Activated CD4-positive, alpha-beta memory T cell treated with anti-CD3 and anti-CD28 coated beads, Interleukin-2, amount 10 ng/mL, durations not matched to agents 7 days and 5 days (primary cell): ENCODE measurements at regions not wholly inside any gene's neighbourhood (a gene's known extent, or its start where the extent isn't known, plus 50 kb on each side); places are given as distances from the start of the nearest gene placed in this dataset.

Experiments used
- CTCF ChIA-PET: fragments of 350-600 bp; sonication (Branson Sonifier 250); formaldehyde crosslinking; loops from one replicate; lab custom pipeline; 2021; ENCODE audit warnings: antibody characterized with exemption, inconsistent platforms; lab: Charles Lee
- POLR2A ChIA-PET: fragments of 350-600 bp; sonication (Branson Sonifier 250); formaldehyde crosslinking; loops from one replicate; lab custom pipeline; 2021; ENCODE audit warnings: antibody characterized with exemption; lab: Charles Lee
- DNase-seq: peaks from one replicate; pipeline ENCODE4 v3.0.0-alpha.2; 2020
- H3K27ac Mint-ChIP-seq: one replicate; pipeline ENCODE4 v1.8.0; 2021; ENCODE audit warnings: mild to moderate bottlenecking, mixed read lengths
- H3K27me3 Mint-ChIP-seq: one replicate; pipeline ENCODE4 v1.8.0; 2021; ENCODE audit warnings: mixed read lengths
- H3K36me3 Mint-ChIP-seq: one replicate; pipeline ENCODE4 v1.8.0; 2021; ENCODE audit warnings: low read depth, mixed read lengths
- H3K4me1 Mint-ChIP-seq: one replicate; pipeline ENCODE4 v1.8.0; 2021; ENCODE audit warnings: mixed read lengths
- H3K4me3 Mint-ChIP-seq: one replicate; pipeline ENCODE4 v1.8.0; 2021; ENCODE audit warnings: mild to moderate bottlenecking, mixed read lengths
- H3K9me3 Mint-ChIP-seq: one replicate; pipeline ENCODE4 v1.8.0; 2021; ENCODE audit warnings: mixed read lengths

DNA sequence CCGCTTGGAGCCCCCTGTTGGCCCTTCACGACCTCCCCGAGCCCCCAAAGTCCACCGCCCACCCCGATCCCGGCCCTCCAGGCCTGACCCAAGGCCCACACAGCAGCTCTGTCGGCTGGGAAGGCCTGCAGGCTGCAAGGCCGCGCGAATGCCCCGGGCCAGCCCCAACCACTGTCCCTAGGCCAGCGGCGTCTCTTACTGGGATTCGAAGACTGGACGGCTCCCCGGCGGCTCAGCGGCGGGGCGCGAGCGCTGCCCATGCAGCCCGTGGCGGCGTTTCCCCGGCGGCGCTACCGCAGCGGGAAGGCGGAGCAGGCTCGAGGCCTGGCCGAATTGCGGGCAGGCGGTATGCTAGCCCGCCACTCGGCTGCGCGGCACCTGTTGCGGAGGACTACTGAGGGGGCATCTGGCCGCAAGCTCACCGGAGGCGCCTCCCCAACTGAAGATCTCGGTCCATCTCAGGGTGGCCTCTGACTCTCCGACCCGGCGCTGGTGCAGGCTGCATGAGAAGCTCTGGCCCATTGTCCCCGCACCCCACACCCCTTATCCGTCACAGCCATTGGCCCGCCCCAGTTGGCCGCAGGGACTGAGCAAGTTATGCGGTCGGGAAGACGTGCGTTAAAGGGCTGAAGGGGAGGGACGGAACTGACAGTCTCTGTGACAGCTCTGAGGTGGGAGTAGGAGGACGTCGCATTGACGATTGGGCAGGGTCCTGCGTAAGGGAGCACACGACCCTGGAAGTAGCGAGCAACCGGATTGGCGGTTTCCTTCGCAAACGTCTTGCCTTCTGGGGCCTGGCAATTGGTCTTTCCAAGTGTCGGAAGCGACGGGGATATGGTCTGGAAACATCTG lies 303.5 kb upstream of the HSFY2 start:
- POLR2A ChIA-PET = no interaction called here
- Mint-ChIP-seq H3K9me3 (no peaks in the 10 kb centered on the region), H3K4me1 (peaks cover 6% of the 10 kb centered on the region), H3K36me3 (peaks cover 3% of the 10 kb centered on the region), H3K4me3 (peak overlapping the region; percentile 62), H3K27me3 (peaks cover 11% of the 10 kb centered on the region), H3K27ac (no peak overlapping the region)
- CTCF ChIA-PET = no interaction called here
- DNase-seq = peak; percentile 15

DNA sequence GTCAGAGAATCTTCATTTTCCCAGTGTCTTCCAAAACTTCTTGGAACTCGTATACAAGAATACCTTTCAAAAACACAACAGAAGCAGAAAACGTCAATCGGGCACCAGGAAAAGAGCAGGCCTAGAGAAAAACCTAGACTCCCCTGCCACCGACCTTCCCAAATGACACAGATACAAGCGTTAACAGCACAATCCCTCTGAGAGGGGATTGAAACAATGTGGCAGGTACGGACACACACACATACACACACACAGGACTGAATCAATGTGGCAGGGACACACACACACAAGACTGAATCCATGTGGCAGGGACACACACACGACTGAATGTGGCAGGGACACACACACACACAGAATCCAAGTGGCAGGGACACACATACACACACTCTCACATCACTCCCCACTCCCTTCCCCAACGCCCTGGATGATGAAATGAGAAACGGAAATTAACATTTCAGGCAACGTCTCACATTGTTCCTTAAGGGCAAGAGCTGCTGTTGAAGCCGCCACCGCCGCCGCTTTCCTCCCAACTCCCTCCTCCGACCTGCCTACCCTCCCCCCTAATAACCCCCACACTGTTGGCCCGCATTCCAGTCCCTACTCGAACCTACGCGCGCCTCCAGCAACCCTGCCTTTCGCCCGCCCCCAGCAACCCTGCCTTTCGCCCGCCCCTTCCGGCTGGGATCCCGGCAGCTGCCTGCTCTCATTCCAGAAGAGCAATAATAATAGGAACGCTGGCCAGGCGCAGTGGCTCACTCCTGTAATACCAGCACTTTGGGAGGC lies 302.1 kb upstream of the HSFY2 start:
- DNase-seq = peak; percentile 16
- no peak overlapping the region for H3K27ac Mint-ChIP-seq
- POLR2A ChIA-PET = no interaction called here
- no peaks in the 10 kb centered on the region for H3K9me3 Mint-ChIP-seq
- H3K27me3 Mint-ChIP-seq = peaks cover 11% of the 10 kb centered on the region
- H3K4me1 Mint-ChIP-seq = peaks cover 6% of the 10 kb centered on the region
- CTCF ChIA-PET = no interaction called here
- H3K36me3 Mint-ChIP-seq = peaks cover 3% of the 10 kb centered on the region
- peak overlapping the region; percentile 63 for H3K4me3 Mint-ChIP-seq

DNA sequence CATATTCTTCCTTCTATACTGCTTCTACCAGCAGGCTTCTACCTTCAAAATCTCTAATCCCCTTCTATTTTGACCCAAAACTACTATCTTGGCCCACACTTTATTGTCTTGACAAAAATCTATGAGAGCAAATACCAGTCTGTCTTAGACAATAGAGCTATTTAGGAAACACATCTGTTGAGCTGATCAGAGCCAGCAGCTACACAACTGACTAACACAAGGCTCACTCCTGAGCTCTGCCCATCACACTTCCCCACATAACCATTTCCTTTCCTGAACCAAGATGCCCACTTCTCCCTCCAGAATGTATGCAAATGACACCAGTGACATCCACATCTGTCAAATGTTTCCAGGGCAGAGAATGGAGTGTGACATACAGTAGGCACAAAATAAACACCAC lies 293.9 kb upstream of the HSFY2 start:
- CTCF ChIA-PET = no interaction called here
- Mint-ChIP-seq H3K9me3 (no peaks in the 10 kb centered on the region), H3K4me1 (no peaks in the 10 kb centered on the region), H3K4me3 (no peak overlapping the region), H3K27me3 (no peaks in the 10 kb centered on the region), H3K27ac (no peak overlapping the region), H3K36me3 (no peaks in the 10 kb centered on the region)
- no peak for DNase-seq
- POLR2A ChIA-PET = no interaction called here

DNA sequence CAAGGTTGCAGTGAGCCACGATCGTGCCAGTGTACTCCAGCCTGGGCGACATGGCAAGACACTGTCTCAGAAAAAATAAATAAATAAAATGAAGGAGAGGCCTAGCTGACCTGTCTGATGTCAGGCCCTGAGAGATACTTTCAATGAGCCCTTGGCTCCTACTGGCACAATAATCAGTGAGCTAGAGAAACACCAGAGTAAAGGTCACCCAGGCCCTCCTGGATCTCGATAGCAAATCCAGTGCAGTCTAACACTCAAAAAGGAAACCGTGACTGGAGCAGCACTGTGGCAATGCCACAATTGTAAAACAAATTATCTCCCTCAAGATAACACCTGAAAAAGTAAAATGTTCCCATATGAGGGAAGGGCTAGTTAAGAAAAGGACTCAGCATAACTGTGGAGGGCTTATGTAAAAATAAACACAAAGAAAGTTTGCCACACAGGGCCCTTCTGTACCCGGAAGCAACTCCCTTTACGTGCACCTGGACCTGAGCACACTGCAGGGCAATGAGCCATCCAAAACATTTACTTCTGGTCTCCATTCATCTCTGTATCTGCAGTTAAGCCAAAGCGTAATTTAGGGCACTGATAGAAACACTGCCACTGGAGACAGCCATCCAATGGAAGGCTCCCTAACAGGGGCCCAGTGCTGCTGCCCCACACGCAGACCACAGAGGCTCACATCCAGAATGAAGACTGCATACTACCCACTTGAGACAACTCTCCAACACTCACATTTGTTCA lies 293.1 kb upstream of the HSFY2 start:
- no peak for DNase-seq
- no peaks in the 10 kb centered on the region for H3K9me3 Mint-ChIP-seq
- H3K4me3 Mint-ChIP-seq = no peak overlapping the region
- ChIA-PET CTCF (no interaction called here), POLR2A (no interaction called here)
- H3K27ac Mint-ChIP-seq = no peak overlapping the region
- no peaks in the 10 kb centered on the region for H3K27me3 Mint-ChIP-seq
- no peaks in the 10 kb centered on the region for H3K4me1 Mint-ChIP-seq
- H3K36me3 Mint-ChIP-seq = no peaks in the 10 kb centered on the region

DNA sequence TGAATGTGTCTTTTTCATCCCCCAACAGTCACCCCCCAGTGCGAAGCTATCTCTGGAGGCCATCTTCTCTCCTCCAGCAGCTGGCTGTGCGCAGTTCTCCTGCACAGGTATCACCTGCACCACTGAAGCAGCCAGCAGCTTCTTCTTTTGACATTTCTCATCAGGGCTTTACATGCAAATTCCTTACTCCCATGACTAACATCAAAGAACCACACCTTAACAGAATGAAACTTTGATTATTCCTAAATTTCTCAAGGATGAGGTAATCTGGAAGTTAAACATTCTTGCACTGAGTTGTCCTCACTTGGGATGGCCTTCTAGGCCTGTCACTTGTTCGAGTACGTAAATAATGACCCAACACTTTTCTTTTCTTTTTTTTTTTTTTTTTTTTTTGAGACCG lies 291.6 kb upstream of the HSFY2 start:
- no peak for DNase-seq
- no peaks in the 10 kb centered on the region for H3K4me1 Mint-ChIP-seq
- no peaks in the 10 kb centered on the region for H3K9me3 Mint-ChIP-seq
- no peaks in the 10 kb centered on the region for H3K36me3 Mint-ChIP-seq
- H3K4me3 Mint-ChIP-seq = no peak overlapping the region
- ChIA-PET POLR2A (no interaction called here), CTCF (no interaction called here)
- no peaks in the 10 kb centered on the region for H3K27me3 Mint-ChIP-seq
- no peak overlapping the region for H3K27ac Mint-ChIP-seq

DNA sequence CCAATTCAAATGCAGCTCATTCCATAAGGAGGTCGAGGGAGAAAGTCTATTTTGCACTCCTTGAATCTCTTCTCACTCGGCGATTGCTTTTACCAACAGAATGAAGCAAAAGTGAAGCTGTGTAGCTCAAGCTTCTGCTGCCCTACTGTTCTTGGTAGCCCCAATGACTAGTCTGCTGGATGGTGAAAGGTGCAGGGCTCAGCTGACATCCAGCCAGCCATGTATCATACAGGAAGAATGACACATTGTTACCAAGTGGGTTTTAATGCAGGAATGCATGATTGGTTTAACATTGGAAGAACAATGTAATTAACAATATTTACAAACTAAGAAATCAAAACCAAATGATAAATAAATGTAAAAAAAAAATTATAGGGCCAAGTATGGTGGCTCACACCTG lies 286.2 kb upstream of the HSFY2 start:
- Mint-ChIP-seq H3K4me1 (no peaks in the 10 kb centered on the region), H3K36me3 (no peaks in the 10 kb centered on the region), H3K27ac (no peak overlapping the region), H3K4me3 (no peak overlapping the region), H3K27me3 (no peaks in the 10 kb centered on the region), H3K9me3 (no peaks in the 10 kb centered on the region)
- CTCF ChIA-PET = no interaction called here
- DNase-seq = no peak
- POLR2A ChIA-PET = no interaction called here

DNA sequence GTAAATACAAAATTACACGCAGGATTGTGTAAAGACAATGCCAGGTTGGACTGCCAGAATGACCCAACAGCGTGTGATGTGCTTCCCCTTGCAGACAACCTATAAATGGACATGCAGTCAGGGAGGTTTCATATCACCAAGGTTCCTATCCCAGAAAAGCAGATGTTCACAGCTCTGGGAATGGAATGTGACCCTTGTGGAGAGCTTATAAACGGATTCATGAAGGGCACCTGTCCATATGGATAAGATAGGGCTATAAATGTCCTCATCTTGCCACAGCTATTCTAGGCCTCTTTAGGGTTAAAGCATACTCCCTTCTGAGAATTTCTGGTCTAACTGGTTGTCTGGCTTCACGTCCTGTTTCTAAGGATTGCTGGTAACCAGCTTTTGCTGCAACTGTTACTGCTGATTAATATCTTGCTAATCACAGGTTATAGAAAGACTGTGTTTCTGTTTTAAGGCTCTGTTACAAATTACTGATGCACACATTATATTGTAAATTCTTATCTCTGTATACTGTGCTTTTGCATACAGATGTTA lies 285.4 kb upstream of the HSFY2 start:
- CTCF ChIA-PET = no interaction called here
- no peaks in the 10 kb centered on the region for H3K27me3 Mint-ChIP-seq
- DNase-seq = no peak
- no peaks in the 10 kb centered on the region for H3K9me3 Mint-ChIP-seq
- no peaks in the 10 kb centered on the region for H3K36me3 Mint-ChIP-seq
- POLR2A ChIA-PET = no interaction called here
- no peak overlapping the region for H3K4me3 Mint-ChIP-seq
- no peaks in the 10 kb centered on the region for H3K4me1 Mint-ChIP-seq
- H3K27ac Mint-ChIP-seq = no peak overlapping the region

DNA sequence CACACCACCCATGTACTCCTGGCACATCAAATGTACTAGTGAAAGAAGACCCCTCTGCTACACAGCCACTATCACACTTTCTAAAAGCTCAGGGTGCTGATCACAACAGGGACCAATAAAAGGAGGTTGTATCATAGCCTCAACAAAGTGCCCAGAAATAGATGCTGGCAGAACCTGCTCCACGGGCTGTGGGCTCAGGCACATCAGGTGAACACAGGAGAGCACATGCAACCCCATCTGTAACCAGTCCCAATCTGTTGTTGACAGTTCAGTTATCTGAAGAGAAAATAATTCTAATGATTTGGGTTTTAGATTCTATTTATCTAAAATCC lies 282.6 kb upstream of the HSFY2 start:
- Mint-ChIP-seq H3K4me3 (no peak overlapping the region), H3K4me1 (no peaks in the 10 kb centered on the region), H3K9me3 (no peaks in the 10 kb centered on the region), H3K27ac (no peak overlapping the region), H3K36me3 (no peaks in the 10 kb centered on the region), H3K27me3 (no peaks in the 10 kb centered on the region)
- no peak for DNase-seq
- ChIA-PET POLR2A (no interaction called here), CTCF (no interaction called here)

DNA sequence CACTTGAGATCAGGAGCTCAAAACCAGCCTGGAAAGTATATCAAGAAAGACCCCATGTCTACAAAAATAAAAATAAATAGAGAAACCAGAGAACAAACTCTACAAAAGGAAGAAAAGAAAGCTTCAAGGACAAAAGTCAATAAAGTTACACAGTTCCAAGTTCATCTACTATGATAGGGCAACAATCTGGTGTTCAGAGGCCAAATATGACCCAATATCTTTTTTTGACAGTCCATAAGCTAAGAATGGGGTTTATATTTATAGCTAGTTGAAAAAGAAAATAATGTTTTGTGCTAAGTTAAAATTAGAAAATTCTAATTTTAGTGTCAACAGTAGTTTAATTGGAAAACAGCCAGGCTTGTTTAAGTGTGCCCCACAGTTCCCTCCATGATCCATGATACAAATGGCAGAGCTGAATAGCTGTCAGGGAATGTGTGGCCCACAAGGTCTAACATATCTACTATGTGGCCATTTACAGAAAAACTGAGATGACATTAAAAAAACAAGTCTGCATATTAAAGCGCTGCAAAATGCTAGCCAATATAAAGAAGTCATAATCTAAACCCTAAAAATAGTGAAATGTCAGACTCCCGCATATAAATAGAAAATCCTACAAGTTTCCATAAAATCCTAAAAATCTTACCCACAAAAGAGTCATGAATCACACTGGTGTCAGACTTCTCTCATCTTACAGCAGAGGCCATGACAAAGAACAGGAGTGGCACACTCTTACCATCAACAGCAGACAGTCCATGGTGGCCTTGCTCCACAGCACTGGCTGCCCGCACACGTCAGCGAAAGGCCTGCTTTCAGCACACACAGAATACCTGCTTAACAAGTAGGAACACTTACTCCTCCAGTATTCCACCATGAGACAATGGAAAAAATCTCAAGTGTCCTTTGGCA lies 281.9 kb upstream of the HSFY2 start:
- H3K4me3 Mint-ChIP-seq = no peak overlapping the region
- no peaks in the 10 kb centered on the region for H3K9me3 Mint-ChIP-seq

DNA sequence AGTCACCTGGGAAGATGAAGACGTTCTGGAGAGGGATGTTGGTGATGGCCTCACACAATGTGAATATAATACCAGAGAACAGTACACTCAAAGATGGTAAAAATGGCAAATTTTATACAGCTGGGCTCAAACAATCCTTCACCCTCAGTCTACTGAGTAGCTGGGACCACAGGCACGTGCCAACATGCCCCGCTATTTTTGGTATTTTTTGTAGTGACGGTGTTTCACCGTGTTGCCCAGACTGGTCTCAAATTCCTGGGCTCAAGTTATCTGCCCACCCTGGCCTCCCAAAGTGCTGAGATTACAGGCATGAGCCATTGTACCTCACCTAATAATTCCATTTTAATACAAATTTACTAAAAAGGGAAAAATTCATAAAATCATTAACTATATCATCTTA lies 280.3 kb upstream of the HSFY2 start:
- ChIA-PET POLR2A (no interaction called here), CTCF (no interaction called here)
- Mint-ChIP-seq H3K27me3 (no peaks in the 10 kb centered on the region), H3K9me3 (no peaks in the 10 kb centered on the region), H3K4me3 (no peak overlapping the region), H3K36me3 (no peaks in the 10 kb centered on the region), H3K27ac (no peak overlapping the region), H3K4me1 (no peaks in the 10 kb centered on the region)
- DNase-seq = no peak

More for the DNA sequence above, 281.9 kb upstream of the HSFY2 start:
- ChIA-PET CTCF (no interaction called here), POLR2A (no interaction called here)
- Mint-ChIP-seq H3K4me1 (no peaks in the 10 kb centered on the region), H3K27me3 (no peaks in the 10 kb centered on the region), H3K36me3 (no peaks in the 10 kb centered on the region), H3K27ac (no peak overlapping the region)
- no peak for DNase-seq

DNA sequence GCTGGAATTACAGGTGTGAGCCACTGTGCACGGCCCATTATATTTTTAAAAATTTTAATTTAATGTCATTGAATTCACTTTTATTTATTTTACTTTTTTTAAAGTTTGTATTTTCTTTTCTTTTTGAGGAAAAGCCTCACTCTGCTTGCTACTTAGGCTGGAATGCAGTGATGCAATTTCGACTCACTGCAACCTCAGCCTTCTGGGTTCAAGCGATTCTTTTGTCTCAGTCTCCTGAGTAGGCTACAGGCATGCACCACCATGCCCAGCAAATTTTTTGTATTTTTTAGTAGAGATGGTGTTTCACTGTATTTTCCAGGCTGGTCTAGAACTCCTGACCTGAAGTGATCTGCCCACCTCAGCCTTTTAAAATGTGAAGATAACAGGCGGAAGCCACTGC lies 277.5 kb upstream of the HSFY2 start:
- Mint-ChIP-seq H3K4me1 (no peaks in the 10 kb centered on the region), H3K36me3 (no peaks in the 10 kb centered on the region), H3K27ac (no peak overlapping the region), H3K9me3 (peaks cover 7% of the 10 kb centered on the region), H3K4me3 (no peak overlapping the region), H3K27me3 (no peaks in the 10 kb centered on the region)
- CTCF ChIA-PET = no interaction called here
- POLR2A ChIA-PET = no interaction called here
- no peak for DNase-seq

DNA sequence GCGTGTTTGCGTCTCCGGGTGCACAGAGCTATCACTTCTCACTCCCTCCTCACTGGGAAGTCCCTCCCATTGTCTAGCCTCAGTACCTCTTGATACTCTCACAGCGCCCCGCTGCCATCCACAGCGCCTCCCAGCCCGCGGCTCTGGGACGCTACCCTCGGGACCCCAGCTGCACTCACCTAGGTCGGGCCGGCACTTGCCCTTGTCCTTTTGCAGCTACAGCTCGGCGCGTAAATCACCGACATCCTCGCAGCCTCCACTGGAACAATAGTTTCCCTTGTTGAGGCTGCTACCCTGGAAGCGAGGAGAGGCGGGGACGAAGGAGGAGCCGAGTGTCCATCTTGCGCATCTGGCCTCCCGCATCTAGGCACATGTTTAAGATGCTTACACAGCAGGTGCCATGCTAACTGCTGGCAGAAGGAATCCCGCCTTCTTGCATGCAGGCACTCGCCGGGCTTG lies 269.5 kb upstream of the HSFY2 start:
- Mint-ChIP-seq H3K4me1 (no peaks in the 10 kb centered on the region), H3K36me3 (no peaks in the 10 kb centered on the region), H3K27ac (no peak overlapping the region), H3K4me3 (no peak overlapping the region), H3K9me3 (peaks cover 16% of the 10 kb centered on the region), H3K27me3 (no peaks in the 10 kb centered on the region)
- ChIA-PET POLR2A (no interaction called here), CTCF (no interaction called here)
- DNase-seq = no peak
